ENCODE measurements at regions not wholly inside any gene's neighbourhood (a gene's known extent, or its start where the extent isn't known, plus 50 kb on each side); places are given as distances from the start of the nearest gene placed in this dataset.
"Not testable (repeated sequence)": the region's sequence is repeated elsewhere in the genome, so short reads cannot be mapped to it uniquely, and the experiment has no call there.

GRCh38 chr3:11716573-11717290, 73.0 kb upstream of the VGLL4 start:
- Histone ChIP-seq H3K36me3 (ENCODE audit: control insufficient read depth, insufficient read depth, low read length) (no peaks in the 10 kb centered on the region), H3K27ac (ENCODE audit: low read length) (no peak overlapping the region), H3K9me3 (replicated peaks; ENCODE audit: control insufficient read depth, low read depth, low read length) (no peaks in the 10 kb centered on the region), H3K4me1 (ENCODE audit: control insufficient read depth, insufficient read depth, low read length) (peaks cover 11% of the 10 kb centered on the region), H3K27me3 (ENCODE audit: control insufficient read depth, insufficient read depth, low read length) (no peaks in the 10 kb centered on the region), H3K4me3 (ENCODE audit: low read length) (no peak overlapping the region)
- 80% methylated on average over 1 of the region's 6 CpGs for WGBS (ENCODE audit: insufficient coverage)
- DNase-seq = no peak

DNA sequence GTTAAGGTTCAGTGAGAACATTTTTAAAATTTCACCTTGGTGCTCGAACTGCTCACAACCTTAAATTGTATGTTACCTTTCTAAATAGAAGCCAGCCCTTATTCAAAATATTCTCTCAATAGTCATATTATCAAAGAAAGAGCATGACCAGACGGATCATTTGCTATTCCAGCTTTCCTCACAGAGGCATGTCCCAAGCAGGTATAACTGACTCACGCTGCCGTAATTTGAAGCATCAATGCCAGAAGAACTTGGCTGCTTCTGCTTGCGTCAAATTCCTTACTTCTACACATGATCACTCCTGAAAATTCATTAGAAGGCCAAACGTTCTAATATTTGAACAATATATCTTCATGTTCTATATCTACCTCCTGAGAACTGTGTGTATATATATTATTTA, 69.5 kb upstream of the VGLL4 start:
- Histone ChIP-seq H3K36me3 (ENCODE audit: control insufficient read depth, insufficient read depth, low read length) (no peaks in the 10 kb centered on the region), H3K27ac (ENCODE audit: low read length) (no peak overlapping the region), H3K4me1 (ENCODE audit: control insufficient read depth, insufficient read depth, low read length) (peaks cover 3% of the 10 kb centered on the region), H3K4me3 (ENCODE audit: low read length) (no peak overlapping the region), H3K9me3 (replicated peaks; ENCODE audit: control insufficient read depth, low read depth, low read length) (peaks cover 5% of the 10 kb centered on the region), H3K27me3 (ENCODE audit: control insufficient read depth, insufficient read depth, low read length) (no peaks in the 10 kb centered on the region)
- WGBS (ENCODE audit: insufficient coverage) = 79% methylated on average over 2 of the region's 6 CpGs
- DNase-seq = no peak

DNA sequence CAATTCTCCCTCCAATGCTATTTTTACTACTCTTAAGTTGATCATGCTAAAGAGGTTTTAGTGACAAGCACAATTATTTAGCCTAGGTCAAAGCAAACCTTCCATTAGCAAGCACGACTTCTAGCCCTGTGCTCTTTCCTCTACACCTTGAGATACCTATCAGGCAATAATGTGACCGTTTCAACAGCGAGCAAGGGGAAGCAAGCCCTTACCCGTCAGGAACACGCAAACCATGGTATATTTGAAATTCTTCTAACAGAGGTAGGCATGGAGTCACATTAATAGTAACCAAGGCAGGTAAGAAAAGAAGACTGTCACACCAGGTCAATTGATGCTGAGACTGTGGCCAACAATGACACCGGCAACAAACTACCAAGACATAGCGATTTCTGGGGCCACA, 68.9 kb upstream of the VGLL4 start:
- Histone ChIP-seq H3K27me3 (ENCODE audit: control insufficient read depth, insufficient read depth, low read length) (no peaks in the 10 kb centered on the region), H3K27ac (ENCODE audit: low read length) (no peak overlapping the region), H3K36me3 (ENCODE audit: control insufficient read depth, insufficient read depth, low read length) (no peaks in the 10 kb centered on the region), H3K4me1 (ENCODE audit: control insufficient read depth, insufficient read depth, low read length) (no peaks in the 10 kb centered on the region), H3K4me3 (ENCODE audit: low read length) (no peak overlapping the region), H3K9me3 (replicated peaks; ENCODE audit: control insufficient read depth, low read depth, low read length) (peaks cover 5% of the 10 kb centered on the region)
- 100% methylated on average over 6 of the region's 7 CpGs for WGBS (ENCODE audit: insufficient coverage)
- DNase-seq = no peak

DNA sequence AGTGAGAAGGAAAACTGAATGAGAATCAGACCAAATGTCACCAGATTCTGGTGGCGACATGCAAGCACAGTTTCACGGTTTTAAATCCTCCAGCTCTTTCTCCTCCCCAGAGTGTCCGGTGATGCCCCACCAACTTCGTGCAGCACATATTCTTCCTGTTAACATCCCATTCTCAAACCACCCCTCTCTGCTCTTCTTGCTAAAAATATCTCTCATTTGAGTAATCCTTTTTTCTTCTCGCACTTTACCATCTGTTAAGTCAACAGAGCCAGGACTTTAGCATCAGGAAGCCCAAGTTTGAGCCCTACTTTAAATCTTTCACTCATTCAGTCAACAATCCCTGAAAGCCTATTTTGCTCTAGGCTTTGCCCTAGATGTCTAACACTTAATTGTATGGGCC, 68.2 kb upstream of the VGLL4 start:
- Histone ChIP-seq H3K4me1 (ENCODE audit: control insufficient read depth, insufficient read depth, low read length) (no peaks in the 10 kb centered on the region), H3K36me3 (ENCODE audit: control insufficient read depth, insufficient read depth, low read length) (no peaks in the 10 kb centered on the region), H3K27me3 (ENCODE audit: control insufficient read depth, insufficient read depth, low read length) (no peaks in the 10 kb centered on the region), H3K4me3 (ENCODE audit: low read length) (no peak overlapping the region), H3K9me3 (replicated peaks; ENCODE audit: control insufficient read depth, low read depth, low read length) (peaks cover 5% of the 10 kb centered on the region), H3K27ac (ENCODE audit: low read length) (no peak overlapping the region)
- WGBS (ENCODE audit: insufficient coverage) = 52% methylated on average over 5 of the region's 5 CpGs
- no peak for DNase-seq

DNA sequence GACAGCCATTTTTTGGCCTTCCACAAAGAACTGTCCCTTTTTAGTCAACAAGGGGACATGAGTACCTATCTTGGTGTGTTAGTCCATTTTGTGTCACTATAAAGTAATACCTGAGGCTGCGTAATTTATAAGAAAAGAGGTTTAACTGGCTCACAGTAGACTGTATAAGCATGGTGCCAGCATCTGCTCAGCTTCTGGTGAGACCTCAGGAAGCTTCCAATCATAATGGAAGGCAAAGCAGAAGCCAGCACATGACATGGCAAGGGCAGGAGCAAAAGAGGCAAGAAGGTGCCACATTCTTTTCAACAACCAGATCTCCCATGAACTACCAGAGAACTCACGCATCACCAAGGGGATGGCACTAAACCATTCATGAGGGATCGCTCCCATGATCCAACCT, 66.1 kb upstream of the VGLL4 start:
- Histone ChIP-seq H3K4me3 (ENCODE audit: low read length) (no peak overlapping the region), H3K36me3 (ENCODE audit: control insufficient read depth, insufficient read depth, low read length) (no peaks in the 10 kb centered on the region), H3K27ac (ENCODE audit: low read length) (no peak overlapping the region), H3K27me3 (ENCODE audit: control insufficient read depth, insufficient read depth, low read length) (no peaks in the 10 kb centered on the region), H3K4me1 (ENCODE audit: control insufficient read depth, insufficient read depth, low read length) (no peaks in the 10 kb centered on the region), H3K9me3 (replicated peaks; ENCODE audit: control insufficient read depth, low read depth, low read length) (peaks cover 5% of the 10 kb centered on the region)
- WGBS (ENCODE audit: insufficient coverage) = 100% methylated on average over 3 of the region's 3 CpGs
- DNase-seq = no peak

- WGBS (ENCODE audit: insufficient coverage) = 100% methylated on average over 1 of the region's 2 CpGs
- not testable (repeated sequence) for H3K27ac ChIP-seq (ENCODE audit: low read length); H3K36me3 ChIP-seq (ENCODE audit: control insufficient read depth, insufficient read depth, low read length); H3K4me1 ChIP-seq (ENCODE audit: control insufficient read depth, insufficient read depth, low read length); DNase-seq; H3K27me3 ChIP-seq (ENCODE audit: control insufficient read depth, insufficient read depth, low read length); H3K9me3 ChIP-seq (replicated peaks; ENCODE audit: control insufficient read depth, low read depth, low read length); H3K4me3 ChIP-seq (ENCODE audit: low read length)
Observed at GRCh38 chr3:11707084-11707483, 63.4 kb upstream of the VGLL4 start.

GRCh38 chr3:11706604-11707003, 62.9 kb upstream of the VGLL4 start:
- Histone ChIP-seq H3K4me1 (ENCODE audit: control insufficient read depth, insufficient read depth, low read length) (no peaks in the 10 kb centered on the region), H3K27ac (ENCODE audit: low read length) (no peak overlapping the region), H3K27me3 (ENCODE audit: control insufficient read depth, insufficient read depth, low read length) (no peaks in the 10 kb centered on the region), H3K36me3 (ENCODE audit: control insufficient read depth, insufficient read depth, low read length) (no peaks in the 10 kb centered on the region), H3K9me3 (replicated peaks; ENCODE audit: control insufficient read depth, low read depth, low read length) (peaks cover 5% of the 10 kb centered on the region), H3K4me3 (ENCODE audit: low read length) (no peak overlapping the region)
- DNase-seq = no peak
- 96% methylated on average over 5 of the region's 5 CpGs for WGBS (ENCODE audit: insufficient coverage)

GRCh38 chr3:11705049-11705448, 61.3 kb upstream of the VGLL4 start:
- Histone ChIP-seq H3K9me3 (replicated peaks; ENCODE audit: control insufficient read depth, low read depth, low read length) (peaks cover 2% of the 10 kb centered on the region), H3K27me3 (ENCODE audit: control insufficient read depth, insufficient read depth, low read length) (no peaks in the 10 kb centered on the region), H3K4me1 (ENCODE audit: control insufficient read depth, insufficient read depth, low read length) (no peaks in the 10 kb centered on the region), H3K27ac (ENCODE audit: low read length) (no peak overlapping the region), H3K4me3 (ENCODE audit: low read length) (no peak overlapping the region), H3K36me3 (ENCODE audit: control insufficient read depth, insufficient read depth, low read length) (peaks cover 10% of the 10 kb centered on the region)
- no peak for DNase-seq
- 73% methylated on average over 24 of the region's 27 CpGs for WGBS (ENCODE audit: insufficient coverage)

GRCh38 chr3:11703146-11703545, 59.4 kb upstream of the VGLL4 start:
- Histone ChIP-seq H3K4me1 (ENCODE audit: control insufficient read depth, insufficient read depth, low read length) (no peaks in the 10 kb centered on the region), H3K4me3 (ENCODE audit: low read length) (no peak overlapping the region), H3K27ac (ENCODE audit: low read length) (no peak overlapping the region), H3K27me3 (ENCODE audit: control insufficient read depth, insufficient read depth, low read length) (no peaks in the 10 kb centered on the region), H3K36me3 (ENCODE audit: control insufficient read depth, insufficient read depth, low read length) (peaks cover 10% of the 10 kb centered on the region), H3K9me3 (replicated peaks; ENCODE audit: control insufficient read depth, low read depth, low read length) (no peaks in the 10 kb centered on the region)
- WGBS (ENCODE audit: insufficient coverage) = no CpG with 5 or more reads among the region's 4 CpGs
- DNase-seq = no peak

DNA sequence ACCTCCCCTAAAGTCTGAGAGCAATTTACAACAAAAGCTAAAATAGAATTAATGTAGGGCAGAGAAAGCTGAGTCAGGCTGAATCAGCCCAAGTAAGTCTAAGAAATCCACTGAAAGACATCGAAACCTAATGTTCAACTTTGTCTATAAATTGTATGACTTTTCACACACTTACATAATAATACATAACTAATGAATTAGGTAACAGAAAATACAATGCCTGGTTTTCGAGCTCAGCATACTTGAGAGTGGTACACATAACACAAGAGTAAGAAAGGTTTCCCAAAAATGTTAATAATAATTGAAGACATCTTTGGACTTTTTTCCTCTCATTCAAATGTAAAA, 55.3 kb upstream of the VGLL4 start:
- no peaks in the 10 kb centered on the region for H3K9me3 ChIP-seq (replicated peaks; ENCODE audit: control insufficient read depth, low read depth, low read length)
- H3K4me1 ChIP-seq (ENCODE audit: control insufficient read depth, insufficient read depth, low read length) = peaks cover 4% of the 10 kb centered on the region

More for the DNA sequence above, 55.3 kb upstream of the VGLL4 start:
- WGBS (ENCODE audit: insufficient coverage) = no CpG with 5 or more reads among the region's 2 CpGs
- Histone ChIP-seq H3K36me3 (ENCODE audit: control insufficient read depth, insufficient read depth, low read length) (peaks cover 10% of the 10 kb centered on the region), H3K27ac (ENCODE audit: low read length) (no peak overlapping the region), H3K4me3 (ENCODE audit: low read length) (no peak overlapping the region), H3K27me3 (ENCODE audit: control insufficient read depth, insufficient read depth, low read length) (no peaks in the 10 kb centered on the region)
- no peak for DNase-seq

Data from muscle of leg (tissue), 3 donors.